Mesothelial cell of epicardium (in vitro differentiated cells): ENCODE measurements at regions not wholly inside any gene's neighbourhood (a gene's known extent, or its start where the extent isn't known, plus 50 kb on each side); places are given as distances from the start of the nearest gene placed in this dataset.
A peak's percentile ranks its signal among the peaks of the same experiment; 100 is the strongest.

Experiments used
- DNase-seq, 2 experiments: peaks; one replicate each; pipeline ENCODE4 v3.0.0; 2021; ENCODE audit warnings: low spot score in 2 of 2; ENCODE audit not compliant: unreplicated experiment in 2 of 2
- H3K27ac Mint-ChIP-seq: 2 replicates; pipeline ENCODE4 v1.8.0; 2021; ENCODE audit warnings: mixed read lengths
- H3K27me3 Mint-ChIP-seq: 2 replicates; pipeline ENCODE4 v1.8.0; 2021; ENCODE audit warnings: low read depth, mixed read lengths
- H3K36me3 Mint-ChIP-seq: 2 replicates; pipeline ENCODE4 v1.8.0; 2021; ENCODE audit warnings: mixed read lengths
- H3K4me1 Mint-ChIP-seq: 2 replicates; pipeline ENCODE4 v1.8.0; 2021; ENCODE audit warnings: mixed read lengths
- H3K4me3 Mint-ChIP-seq: 2 replicates; pipeline ENCODE4 v1.8.0; 2021; ENCODE audit warnings: mild to moderate bottlenecking, moderate library complexity, mixed read lengths
- H3K9me3 Mint-ChIP-seq: 2 replicates; pipeline ENCODE4 v1.8.0; 2021; ENCODE audit warnings: mixed read lengths
- CTCF ChIP-seq: fragments of 200-600 bp; sonication (generic); IDR thresholded peaks from one replicate; pipeline ENCODE4 v1.5.0; 2021; ENCODE audit warnings: antibody characterized with exemption; ENCODE audit not compliant: unreplicated experiment

- Mint-ChIP-seq H3K4me1 (peaks cover 47% of the 10 kb centered on the region), H3K36me3 (no peaks in the 10 kb centered on the region), H3K9me3 (no peaks in the 10 kb centered on the region), H3K27me3 (peaks cover 43% of the 10 kb centered on the region), H3K4me3 (no peak overlapping the region), H3K27ac (peak overlapping the region; percentile 44)
- no peak for DNase-seq
- TF ChIP-seq CTCF = no peak
These were observed 1135.8 kb downstream of the BCL11B start for GRCh38 chr14:98136012-98136789.

GRCh38 chr14:98137131-98138025 is 1134.6 kb downstream of the BCL11B start:
- Mint-ChIP-seq H3K4me1 (peaks cover 47% of the 10 kb centered on the region), H3K4me3 (peak overlapping the region; percentile 50), H3K27ac (peak overlapping the region; percentile 75), H3K36me3 (no peaks in the 10 kb centered on the region), H3K9me3 (no peaks in the 10 kb centered on the region), H3K27me3 (peaks cover 46% of the 10 kb centered on the region)
- no peak for DNase-seq
- TF ChIP-seq CTCF = no peak

GRCh38 chr14:98138666-98139065 is 1133.3 kb downstream of the BCL11B start:
- peak; percentile 74 for TF ChIP-seq CTCF
- Mint-ChIP-seq H3K36me3 (no peaks in the 10 kb centered on the region), H3K4me1 (peaks cover 47% of the 10 kb centered on the region), H3K9me3 (no peaks in the 10 kb centered on the region), H3K27ac (no peak overlapping the region), H3K27me3 (peaks cover 44% of the 10 kb centered on the region), H3K4me3 (no peak overlapping the region)
- no peak for DNase-seq

- Mint-ChIP-seq H3K36me3 (no peaks in the 10 kb centered on the region), H3K9me3 (no peaks in the 10 kb centered on the region), H3K27ac (no peak overlapping the region), H3K4me3 (no peak overlapping the region), H3K4me1 (peaks cover 30% of the 10 kb centered on the region), H3K27me3 (peaks cover 38% of the 10 kb centered on the region)
- no peak for TF ChIP-seq CTCF
- no peak for DNase-seq
These were observed 1131.0 kb downstream of the BCL11B start for GRCh38 chr14:98140862-98141530.

GRCh38 chr14:98143566-98143965 is 1128.4 kb downstream of the BCL11B start:
- Mint-ChIP-seq H3K27ac (no peak overlapping the region), H3K4me1 (peaks cover 6% of the 10 kb centered on the region), H3K9me3 (no peaks in the 10 kb centered on the region), H3K4me3 (no peak overlapping the region), H3K36me3 (no peaks in the 10 kb centered on the region), H3K27me3 (peaks cover 45% of the 10 kb centered on the region)
- no peak for DNase-seq
- TF ChIP-seq CTCF = no peak
